B cell (primary cell): ENCODE measurements at regions not wholly inside any gene's neighbourhood (a gene's known extent, or its start where the extent isn't known, plus 50 kb on each side); places are given as distances from the start of the nearest gene placed in this dataset.

ENCODE experiments used
- ATAC-seq: fragments of 200-7000 bp; cut with Tn5 transposase; one replicate; pipeline ENCODE4 v1.10.0; 2021; ENCODE audit warnings: low read depth, mild to moderate bottlenecking, moderate number of reproducible peaks, moderate library complexity
- CTCF ChIA-PET: fragments of 350-600 bp; sonication (Branson Sonifier 250); formaldehyde crosslinking; loops from one replicate; lab custom pipeline; 2021; ENCODE audit warnings: antibody characterized with exemption, inconsistent platforms; lab: Charles Lee
- POLR2A ChIA-PET: fragments of 350-600 bp; sonication (Branson Sonifier 250); formaldehyde crosslinking; loops from one replicate; lab custom pipeline; 2021; ENCODE audit warnings: antibody characterized with exemption; lab: Charles Lee
- DNase-seq: peaks from one replicate; pipeline ENCODE4 v3.0.0; 2013
- H2AFZ ChIP-seq: 2 replicates; pipeline ENCODE4 v1.6.1; 2012; ENCODE audit warnings: mild to moderate bottlenecking, low read depth, low read length; ENCODE audit not compliant: insufficient read depth, poor library complexity, severe bottlenecking
- H3K27ac ChIP-seq, 2 donors: 1 replicate in 1 of 2; 2 replicates in 1 of 2; pipeline ENCODE4 v1.5.1; 2012 to 2013; ENCODE audit warnings: low read length in 2 of 2, mild to moderate bottlenecking in 2 of 2, moderate library complexity in 1 of 2
- H3K27me3 ChIP-seq, 4 experiments: fragments of 200-600 bp in 1 of 4; sonication (generic) in 1 of 4; replicated peaks in 1 of 4; 1 replicate in 2 of 4; 2 replicates in 2 of 4; pipeline versions ENCODE4 v1.6.1 to v1.7.0; 2013 to 2016; ENCODE audit warnings: low read length in 3 of 4, mild to moderate bottlenecking in 2 of 4, mixed read lengths in 1 of 4, moderate library complexity in 1 of 4; ENCODE audit not compliant: insufficient read depth in 4 of 4, control insufficient read depth in 3 of 4; ENCODE audit errors: control extremely low read depth in 1 of 4
- H3K36me3 ChIP-seq, 2 experiments: replicated peaks in 1 of 2; 1 replicate in 1 of 2; 2 replicates in 1 of 2; pipeline versions ENCODE4 v1.6.1 to v1.7.1; 2013; ENCODE audit warnings: low read length in 1 of 2; ENCODE audit not compliant: insufficient read depth in 2 of 2, control insufficient read depth in 1 of 2; ENCODE audit errors: control extremely low read depth in 1 of 2, extremely low read depth in 1 of 2
- H3K4me1 ChIP-seq, 2 donors: fragments of 200-600 bp in 1 of 2; sonication (generic) in 1 of 2; 1 replicate in 1 of 2; 2 replicates in 1 of 2; pipeline versions ENCODE4 v1.5.1 to v1.6.1; 2013 to 2017; ENCODE audit warnings: low read length in 2 of 2; ENCODE audit not compliant: control insufficient read depth in 2 of 2, insufficient read depth in 2 of 2
- H3K4me2 ChIP-seq: replicated peaks from 2 replicates; pipeline ENCODE3; 2012; ENCODE audit warnings: mild to moderate bottlenecking, low read depth, low read length; ENCODE audit not compliant: poor library complexity, severe bottlenecking
- H3K4me3 ChIP-seq, 5 experiments: fragments of 200-600 bp in 1 of 5; sonication (generic) in 1 of 5; 1 replicate in 3 of 5; 2 replicates in 2 of 5; pipeline versions ENCODE4 v1.5.1 to v1.7.0; 2011 to 2016; ENCODE audit warnings: low read length in 4 of 5, mild to moderate bottlenecking in 4 of 5, low read depth in 2 of 5, control low read depth in 1 of 5, moderate library complexity in 1 of 5; ENCODE audit not compliant: insufficient read depth in 1 of 5; ENCODE audit errors: control extremely low read depth in 1 of 5, extremely low read depth in 1 of 5
- H3K79me2 ChIP-seq: fragments of 200-600 bp; sonication (generic); one replicate; pipeline ENCODE4 v1.6.0; 2016; ENCODE audit warnings: low read length; ENCODE audit not compliant: control insufficient read depth, insufficient read depth
- H3K9ac ChIP-seq: fragments of 200-600 bp; sonication (generic); 2 replicates; pipeline ENCODE4 v1.6.1; 2017; ENCODE audit warnings: mild to moderate bottlenecking, low read length, moderate library complexity
- H3K9me3 ChIP-seq, 3 donors: one replicate each; pipeline versions ENCODE4 v1.6.1 to v1.7.1; 2013; ENCODE audit warnings: low read length in 2 of 3; ENCODE audit not compliant: control insufficient read depth in 2 of 3, insufficient read depth in 1 of 3; ENCODE audit errors: control extremely low read depth in 1 of 3
- H4K20me1 ChIP-seq: 2 replicates; pipeline ENCODE4 v1.6.0; 2012; ENCODE audit warnings: mild to moderate bottlenecking, low read length; ENCODE audit not compliant: insufficient read depth, control insufficient read depth, poor library complexity, severe bottlenecking
- H3K27ac Mint-ChIP-seq: one replicate; pipeline ENCODE4 v1.8.0; 2021; ENCODE audit warnings: mixed read lengths
- H3K27me3 Mint-ChIP-seq: one replicate; pipeline ENCODE4 v1.8.0; 2021; ENCODE audit warnings: mixed read lengths
- H3K4me1 Mint-ChIP-seq: one replicate; pipeline ENCODE4 v1.8.0; 2021; ENCODE audit warnings: mixed read lengths
- H3K4me3 Mint-ChIP-seq: one replicate; pipeline ENCODE4 v1.8.0; 2021; ENCODE audit warnings: mixed read lengths
- H3K9me3 Mint-ChIP-seq: one replicate; pipeline ENCODE4 v1.8.0; 2022; ENCODE audit warnings: mixed read lengths; ENCODE audit not compliant: insufficient read depth
- CTCF ChIP-seq: fragments of 200-600 bp; IDR thresholded peaks from one replicate; pipeline ENCODE4 v1.8.0; 2022; ENCODE audit warnings: antibody characterized with exemption, mild to moderate bottlenecking
- EZH2 ChIP-seq: IDR thresholded peaks from 2 replicates; pipeline ENCODE4 v1.6.1; 2012; ENCODE audit warnings: borderline replicate concordance, low read depth, mild to moderate bottlenecking, moderate library complexity, low read length; ENCODE audit not compliant: insufficient read depth, poor library complexity, severe bottlenecking
- WGBS: methylation state at CpG from one replicate; pipeline ENCODE4 v1.1.5; 2013; ENCODE audit warnings: missing lambda C conversion rate; ENCODE audit not compliant: insufficient coverage; 5-methylcytosine and 5-hydroxymethylcytosine counted together
- intact Hi-C: fragments of 100-400 bp; cut with micrococcal nuclease; formaldehyde crosslinking; loops from one replicate; pipeline ENCODE4 v1.10.0; 2022

GRCh38 chr9:116049456-116049855 lies 104.1 kb upstream of the PAPPA start:
- Histone ChIP-seq H3K79me2 (no peaks in the 10 kb centered on the region), H2AFZ (no peak overlapping the region), H3K4me1 (no peaks in the 10 kb centered on the region), H3K4me3 (no peak overlapping the region), H3K4me2 (no peak overlapping the region), H4K20me1 (no peaks in the 10 kb centered on the region), H3K36me3 (no peaks in the 10 kb centered on the region), H3K9ac (no peak overlapping the region), H3K9me3 (peaks cover 0 to 3% (median 0%) of the 10 kb centered on the region in 3 donors), H3K27me3 (no peaks in the 10 kb centered on the region), H3K27ac (no peak overlapping the region)
- Mint-ChIP-seq H3K4me3 (no peak overlapping the region), H3K4me1 (no peaks in the 10 kb centered on the region), H3K27me3 (no peaks in the 10 kb centered on the region), H3K9me3 (peaks cover 2% of the 10 kb centered on the region), H3K27ac (no peak overlapping the region)
- WGBS: no CpG with 5 or more reads among the region's 4 CpGs
- TF ChIP-seq CTCF: no peak
- no peak for TF ChIP-seq EZH2
- POLR2A ChIA-PET: no interaction called here
- ATAC-seq (no peak), DNase-seq (no peak)
- intact Hi-C loops: no loop called here
- CTCF ChIA-PET: no interaction called here

GRCh38 chr9:116051528-116051927 lies 102.1 kb upstream of the PAPPA start:
- H3K36me3 ChIP-seq: no peaks in the 10 kb centered on the region
- Mint-ChIP-seq H3K27me3 (no peaks in the 10 kb centered on the region), H3K27ac (no peak overlapping the region), H3K4me1 (no peaks in the 10 kb centered on the region), H3K9me3 (peaks cover 2% of the 10 kb centered on the region), H3K4me3 (no peak overlapping the region)
- intact Hi-C loops: no loop called here
- H3K4me1 ChIP-seq: no peaks in the 10 kb centered on the region
- DNase-seq (no peak), ATAC-seq (no peak)
- POLR2A ChIA-PET: no interaction called here
- WGBS: no CpG with 5 or more reads among the region's 2 CpGs
- H3K9ac ChIP-seq: no peak overlapping the region
- no peaks in the 10 kb centered on the region for H3K27me3 ChIP-seq
- no peak overlapping the region for H3K4me2 ChIP-seq
- no peak overlapping the region for H3K4me3 ChIP-seq
- CTCF ChIA-PET: no interaction called here
- H2AFZ ChIP-seq: no peak overlapping the region
- H4K20me1 ChIP-seq: no peaks in the 10 kb centered on the region
- no peaks in the 10 kb centered on the region for H3K79me2 ChIP-seq
- TF ChIP-seq CTCF: no peak
- TF ChIP-seq EZH2: no peak
- no peaks in the 10 kb centered on the region for H3K9me3 ChIP-seq
- no peak overlapping the region for H3K27ac ChIP-seq
